Adipocyte (in vitro differentiated cells): ENCODE measurements at regions not wholly inside any gene's neighbourhood (a gene's known extent, or its start where the extent isn't known, plus 50 kb on each side); places are given as distances from the start of the nearest gene placed in this dataset.
A peak's percentile ranks its signal among the peaks of the same experiment; 100 is the strongest.

Experiments
- DNase-seq: peaks from one replicate; pipeline ENCODE4 v3.0.0-alpha.2; 2015; ENCODE audit warnings: low read depth
- H3K27me3 ChIP-seq: replicated peaks from 2 replicates; pipeline ENCODE4 v1.7.0; 2013; ENCODE audit warnings: mild to moderate bottlenecking, low read length, moderate library complexity; ENCODE audit not compliant: control insufficient read depth, insufficient read depth
- H3K36me3 ChIP-seq: 2 replicates; pipeline ENCODE4 v1.7.0; 2013; ENCODE audit warnings: low read length, mild to moderate bottlenecking, moderate library complexity; ENCODE audit not compliant: control insufficient read depth, insufficient read depth, severe bottlenecking
- H3K4me1 ChIP-seq: 2 replicates; pipeline ENCODE4 v1.7.0; 2013; ENCODE audit warnings: mild to moderate bottlenecking, low read length, moderate library complexity; ENCODE audit not compliant: control insufficient read depth, insufficient read depth
- H3K4me3 ChIP-seq: 2 replicates; pipeline ENCODE4 v1.7.0; 2013; ENCODE audit warnings: mild to moderate bottlenecking, low read length, moderate library complexity
- H3K9ac ChIP-seq: 2 replicates; pipeline ENCODE4 v1.7.0; 2013; ENCODE audit warnings: mild to moderate bottlenecking, low read length, moderate library complexity
- H3K9me3 ChIP-seq: 2 replicates; pipeline ENCODE4 v1.7.0; 2013; ENCODE audit warnings: mild to moderate bottlenecking, low read length, moderate library complexity; ENCODE audit not compliant: control insufficient read depth

- H3K4me3 ChIP-seq: no peak overlapping the region
- DNase-seq: no peak
- H3K9me3 ChIP-seq: peaks cover 8% of the 10 kb centered on the region
- H3K36me3 ChIP-seq: no peaks in the 10 kb centered on the region
- H3K9ac ChIP-seq: no peak overlapping the region
- H3K27me3 ChIP-seq: peaks cover 20% of the 10 kb centered on the region
- H3K4me1 ChIP-seq: no peaks in the 10 kb centered on the region
Measured at GRCh38 chr6:44524476-44525227, 137.1 kb downstream of the CDC5L start.

GRCh38 chr6:44525761-44526351, 138.3 kb downstream of the CDC5L start:
- H3K36me3 ChIP-seq: no peaks in the 10 kb centered on the region
- H3K4me3 ChIP-seq: no peak overlapping the region
- H3K9ac ChIP-seq: no peak overlapping the region
- peaks cover 27% of the 10 kb centered on the region for H3K27me3 ChIP-seq
- H3K4me1 ChIP-seq: no peaks in the 10 kb centered on the region
- DNase-seq: no peak
- peaks cover 8% of the 10 kb centered on the region for H3K9me3 ChIP-seq

DNA sequence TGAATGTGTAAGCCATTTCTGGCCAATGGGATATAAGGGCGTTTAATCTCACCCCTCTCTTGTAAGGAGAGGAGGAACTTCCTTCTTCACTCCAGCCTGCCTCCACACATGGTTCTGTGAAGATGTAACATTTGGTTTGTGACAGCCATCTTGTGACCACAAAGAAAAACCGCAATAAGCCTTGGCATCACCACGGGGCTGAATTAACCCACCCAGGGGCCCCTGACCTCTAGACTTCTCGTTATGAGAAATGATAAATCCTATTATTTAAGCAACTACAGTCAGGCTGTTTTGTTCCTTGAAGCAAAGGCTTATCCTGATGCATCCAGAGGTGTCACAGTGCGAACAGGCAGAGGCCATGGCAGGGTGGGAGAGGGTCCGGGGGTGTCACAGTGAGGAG, 139.7 kb downstream of the CDC5L start:
- DNase-seq: no peak
- H3K4me3 ChIP-seq: no peak overlapping the region
- H3K36me3 ChIP-seq: no peaks in the 10 kb centered on the region
- peaks cover 8% of the 10 kb centered on the region for H3K9me3 ChIP-seq
- H3K4me1 ChIP-seq: no peaks in the 10 kb centered on the region
- no peak overlapping the region for H3K9ac ChIP-seq
- peaks cover 38% of the 10 kb centered on the region for H3K27me3 ChIP-seq

- Histone ChIP-seq H3K4me1 (no peaks in the 10 kb centered on the region), H3K9me3 (peaks cover 8% of the 10 kb centered on the region), H3K36me3 (no peaks in the 10 kb centered on the region), H3K27me3 (peaks cover 41% of the 10 kb centered on the region), H3K9ac (no peak overlapping the region), H3K4me3 (no peak overlapping the region)
- DNase-seq: no peak
Measured at GRCh38 chr6:44527583-44528369, 140.3 kb downstream of the CDC5L start.

GRCh38 chr6:44528370-44528644, 140.8 kb downstream of the CDC5L start:
- no peaks in the 10 kb centered on the region for H3K36me3 ChIP-seq
- no peak overlapping the region for H3K4me3 ChIP-seq
- H3K9me3 ChIP-seq: peaks cover 8% of the 10 kb centered on the region
- peaks cover 44% of the 10 kb centered on the region for H3K27me3 ChIP-seq
- no peak overlapping the region for H3K9ac ChIP-seq
- no peaks in the 10 kb centered on the region for H3K4me1 ChIP-seq
- no peak for DNase-seq

- H3K27me3 ChIP-seq: peaks cover 46% of the 10 kb centered on the region
- peaks cover 8% of the 10 kb centered on the region for H3K9me3 ChIP-seq
- no peak overlapping the region for H3K4me3 ChIP-seq
- H3K9ac ChIP-seq: no peak overlapping the region
- H3K4me1 ChIP-seq: no peaks in the 10 kb centered on the region
- no peaks in the 10 kb centered on the region for H3K36me3 ChIP-seq
- no peak for DNase-seq
Measured at GRCh38 chr6:44528716-44529115, 141.2 kb downstream of the CDC5L start.

- Histone ChIP-seq H3K4me1 (no peaks in the 10 kb centered on the region), H3K9ac (no peak overlapping the region), H3K9me3 (peaks cover 4% of the 10 kb centered on the region), H3K36me3 (no peaks in the 10 kb centered on the region), H3K4me3 (no peak overlapping the region), H3K27me3 (peaks cover 46% of the 10 kb centered on the region)
- no peak for DNase-seq
Measured at GRCh38 chr6:44529146-44529905, 141.8 kb downstream of the CDC5L start.

- Histone ChIP-seq H3K36me3 (no peaks in the 10 kb centered on the region), H3K27me3 (peaks cover 46% of the 10 kb centered on the region), H3K9ac (no peak overlapping the region), H3K4me3 (no peak overlapping the region), H3K4me1 (no peaks in the 10 kb centered on the region), H3K9me3 (no peaks in the 10 kb centered on the region)
- DNase-seq: peak; percentile 11
Measured at GRCh38 chr6:44530209-44530909, 142.9 kb downstream of the CDC5L start.

GRCh38 chr6:44530910-44531234, 143.4 kb downstream of the CDC5L start:
- DNase-seq: no peak
- H3K27me3 ChIP-seq: peaks cover 46% of the 10 kb centered on the region
- no peak overlapping the region for H3K4me3 ChIP-seq
- no peaks in the 10 kb centered on the region for H3K36me3 ChIP-seq
- H3K9ac ChIP-seq: no peak overlapping the region
- no peaks in the 10 kb centered on the region for H3K9me3 ChIP-seq
- H3K4me1 ChIP-seq: no peaks in the 10 kb centered on the region

GRCh38 chr6:44531442-44532015, 144.0 kb downstream of the CDC5L start:
- Histone ChIP-seq H3K9me3 (no peaks in the 10 kb centered on the region), H3K27me3 (peaks cover 46% of the 10 kb centered on the region), H3K4me3 (no peak overlapping the region), H3K36me3 (no peaks in the 10 kb centered on the region), H3K4me1 (no peaks in the 10 kb centered on the region), H3K9ac (no peak overlapping the region)
- no peak for DNase-seq
